ENCODE measurements at regions not wholly inside any gene's neighbourhood (a gene's known extent, or its start where the extent isn't known, plus 50 kb on each side); places are given as distances from the start of the nearest gene placed in this dataset.

- no peak overlapping the region for H3K4me3 Mint-ChIP-seq (ENCODE audit: unreplicated experiment)
- TF ChIP-seq, protein P1, sequence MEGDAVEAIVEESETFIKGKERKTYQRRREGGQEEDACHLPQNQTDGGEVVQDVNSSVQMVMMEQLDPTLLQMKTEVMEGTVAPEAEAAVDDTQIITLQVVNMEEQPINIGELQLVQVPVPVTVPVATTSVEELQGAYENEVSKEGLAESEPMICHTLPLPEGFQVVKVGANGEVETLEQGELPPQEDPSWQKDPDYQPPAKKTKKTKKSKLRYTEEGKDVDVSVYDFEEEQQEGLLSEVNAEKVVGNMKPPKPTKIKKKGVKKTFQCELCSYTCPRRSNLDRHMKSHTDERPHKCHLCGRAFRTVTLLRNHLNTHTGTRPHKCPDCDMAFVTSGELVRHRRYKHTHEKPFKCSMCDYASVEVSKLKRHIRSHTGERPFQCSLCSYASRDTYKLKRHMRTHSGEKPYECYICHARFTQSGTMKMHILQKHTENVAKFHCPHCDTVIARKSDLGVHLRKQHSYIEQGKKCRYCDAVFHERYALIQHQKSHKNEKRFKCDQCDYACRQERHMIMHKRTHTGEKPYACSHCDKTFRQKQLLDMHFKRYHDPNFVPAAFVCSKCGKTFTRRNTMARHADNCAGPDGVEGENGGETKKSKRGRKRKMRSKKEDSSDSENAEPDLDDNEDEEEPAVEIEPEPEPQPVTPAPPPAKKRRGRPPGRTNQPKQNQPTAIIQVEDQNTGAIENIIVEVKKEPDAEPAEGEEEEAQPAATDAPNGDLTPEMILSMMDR (IDR thresholded peaks at IDR 0.05; ENCODE audit: unreplicated experiment): no peak
- H3K4me1 Mint-ChIP-seq (ENCODE audit: insufficient read depth, unreplicated experiment): no peaks in the 10 kb centered on the region
- POLR2A ChIA-PET: interaction anchor here (0.6 kb wide), 2 partner anchors 119 to 735 kb away, joined by 3 read pairs; no protein-coding TSS in a partner anchor
- no TSS peak for BruUV-seq (replicated peaks)
- intact Hi-C loops (cut with micrococcal nuclease): no loop called here
- H3K36me3 Mint-ChIP-seq (ENCODE audit: insufficient read depth, unreplicated experiment): no peaks in the 10 kb centered on the region
- no peak overlapping the region for H3K27ac Mint-ChIP-seq (ENCODE audit: low read depth, unreplicated experiment)
- DNase-seq (ENCODE audit: unreplicated experiment): peak; percentile 9
- H3K9me3 Mint-ChIP-seq (ENCODE audit: unreplicated experiment): no peaks in the 10 kb centered on the region
- CTCF ChIA-PET: interaction anchor here (0.6 kb wide), 1 partner anchor 1923 kb away, joined by 3 read pairs; no protein-coding TSS in a partner anchor
- peaks cover 7% of the 10 kb centered on the region for H3K27me3 Mint-ChIP-seq (ENCODE audit: insufficient read depth, unreplicated experiment)
Measured at GRCh38 chr6:19380293-19380692, 456.9 kb upstream of the ID4 start.

DNA sequence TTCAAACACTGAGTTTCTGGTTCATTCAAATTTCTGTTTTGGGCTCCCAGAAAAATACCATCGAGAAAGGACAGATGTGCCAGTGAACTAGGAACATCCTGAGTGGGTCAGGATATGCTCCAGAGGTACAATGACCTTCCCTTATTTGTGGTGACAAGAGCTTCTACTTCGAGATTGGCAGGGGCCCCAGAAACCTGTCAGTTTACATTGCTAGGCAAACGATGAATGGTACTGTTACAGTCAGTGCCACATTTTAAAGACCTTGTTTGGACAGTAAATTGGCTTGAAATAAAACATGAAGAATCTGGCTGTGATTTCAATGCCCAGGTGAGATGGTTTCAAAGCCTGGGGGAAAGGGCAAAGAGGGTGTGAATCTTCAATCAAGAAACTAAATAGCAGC lies 454.5 kb upstream of the ID4 start:
- DNase-seq (ENCODE audit: unreplicated experiment): no peak
- TF ChIP-seq, protein P1 (IDR thresholded peaks at IDR 0.05; ENCODE audit: unreplicated experiment): no peak
- intact Hi-C loops (cut with micrococcal nuclease): no loop called here
- Mint-ChIP-seq H3K36me3 (ENCODE audit: insufficient read depth, unreplicated experiment) (no peaks in the 10 kb centered on the region), H3K4me1 (ENCODE audit: insufficient read depth, unreplicated experiment) (no peaks in the 10 kb centered on the region), H3K27me3 (ENCODE audit: insufficient read depth, unreplicated experiment) (no peaks in the 10 kb centered on the region), H3K4me3 (ENCODE audit: unreplicated experiment) (no peak overlapping the region), H3K9me3 (ENCODE audit: unreplicated experiment) (peaks cover 7% of the 10 kb centered on the region), H3K27ac (ENCODE audit: low read depth, unreplicated experiment) (no peak overlapping the region)
- CTCF ChIA-PET: interaction anchor here (0.6 to 0.7 kb wide), 4 partner anchors 37 to 746 kb away, joined by 3 to 4 read pairs (median 3); no protein-coding TSS in a partner anchor
- no TSS peak for BruUV-seq (replicated peaks)
- POLR2A ChIA-PET: no interaction called here

DNA sequence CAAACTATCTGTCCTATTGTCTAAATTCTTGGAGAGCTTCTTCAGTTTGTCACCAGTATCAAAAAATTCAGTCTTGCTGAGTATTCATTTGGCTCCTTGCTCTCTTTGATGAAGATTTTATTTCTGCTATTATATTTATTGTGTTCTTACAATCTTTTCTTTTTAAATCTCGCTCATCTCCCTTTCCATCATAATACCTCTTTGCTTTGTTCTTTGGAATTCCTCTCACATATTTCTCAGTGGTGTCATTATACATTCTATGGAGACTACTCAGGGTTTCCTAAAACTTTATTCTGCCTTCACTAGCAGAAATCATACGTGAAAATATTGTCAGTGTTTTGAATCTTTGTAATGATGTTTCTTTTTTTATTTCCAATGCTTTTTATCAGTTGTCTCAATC lies 445.2 kb upstream of the ID4 start:
- H3K4me3 Mint-ChIP-seq (ENCODE audit: unreplicated experiment): no peak overlapping the region
- ChIA-PET CTCF (no interaction called here), POLR2A (no interaction called here)
- TF ChIP-seq, protein P1 (IDR thresholded peaks at IDR 0.05; ENCODE audit: unreplicated experiment): no peak
- no TSS peak for BruUV-seq (replicated peaks)
- H3K4me1 Mint-ChIP-seq (ENCODE audit: insufficient read depth, unreplicated experiment): no peaks in the 10 kb centered on the region
- no peaks in the 10 kb centered on the region for H3K36me3 Mint-ChIP-seq (ENCODE audit: insufficient read depth, unreplicated experiment)
- no peak for DNase-seq (ENCODE audit: unreplicated experiment)
- no peaks in the 10 kb centered on the region for H3K9me3 Mint-ChIP-seq (ENCODE audit: unreplicated experiment)
- no peaks in the 10 kb centered on the region for H3K27me3 Mint-ChIP-seq (ENCODE audit: insufficient read depth, unreplicated experiment)
- intact Hi-C loops (cut with micrococcal nuclease): no loop called here
- H3K27ac Mint-ChIP-seq (ENCODE audit: low read depth, unreplicated experiment): no peak overlapping the region

DNA sequence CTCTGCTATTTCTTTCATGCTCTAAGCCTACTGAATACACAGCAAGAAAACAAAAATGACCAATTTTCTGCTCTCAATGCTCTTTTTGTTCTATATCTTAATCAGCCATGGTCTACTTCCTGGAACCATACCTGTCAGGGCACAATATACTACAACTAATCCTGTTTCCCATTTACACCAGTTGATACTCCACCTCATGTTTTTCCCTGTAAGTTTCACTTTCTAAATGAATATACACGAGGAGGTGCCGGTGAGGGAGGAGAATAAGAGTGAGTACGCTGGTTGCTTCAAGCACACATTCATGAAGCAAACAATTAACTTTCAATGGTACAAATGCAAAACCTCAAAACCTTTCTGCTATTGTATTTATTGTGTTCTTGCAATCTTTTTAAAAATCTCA lies 443.1 kb upstream of the ID4 start:
- intact Hi-C loops (cut with micrococcal nuclease): no loop called here
- no TSS peak for BruUV-seq (replicated peaks)
- no peak overlapping the region for H3K4me3 Mint-ChIP-seq (ENCODE audit: unreplicated experiment)
- H3K4me1 Mint-ChIP-seq (ENCODE audit: insufficient read depth, unreplicated experiment): no peaks in the 10 kb centered on the region
- TF ChIP-seq, protein P1 (IDR thresholded peaks at IDR 0.05; ENCODE audit: unreplicated experiment): no peak
- no peak for DNase-seq (ENCODE audit: unreplicated experiment)
- no peaks in the 10 kb centered on the region for H3K27me3 Mint-ChIP-seq (ENCODE audit: insufficient read depth, unreplicated experiment)
- ChIA-PET CTCF (no interaction called here), POLR2A (interaction anchor here (1.0 kb wide), 1 partner anchor 410 kb away, joined by 3 read pairs; no protein-coding TSS in a partner anchor)
- H3K27ac Mint-ChIP-seq (ENCODE audit: low read depth, unreplicated experiment): no peak overlapping the region
- no peaks in the 10 kb centered on the region for H3K9me3 Mint-ChIP-seq (ENCODE audit: unreplicated experiment)
- H3K36me3 Mint-ChIP-seq (ENCODE audit: insufficient read depth, unreplicated experiment): no peaks in the 10 kb centered on the region

Data from MCF 10A (cell line).